ENCODE measurements at regions not wholly inside any gene's neighbourhood (a gene's known extent, or its start where the extent isn't known, plus 50 kb on each side); places are given as distances from the start of the nearest gene placed in this dataset.

DNA sequence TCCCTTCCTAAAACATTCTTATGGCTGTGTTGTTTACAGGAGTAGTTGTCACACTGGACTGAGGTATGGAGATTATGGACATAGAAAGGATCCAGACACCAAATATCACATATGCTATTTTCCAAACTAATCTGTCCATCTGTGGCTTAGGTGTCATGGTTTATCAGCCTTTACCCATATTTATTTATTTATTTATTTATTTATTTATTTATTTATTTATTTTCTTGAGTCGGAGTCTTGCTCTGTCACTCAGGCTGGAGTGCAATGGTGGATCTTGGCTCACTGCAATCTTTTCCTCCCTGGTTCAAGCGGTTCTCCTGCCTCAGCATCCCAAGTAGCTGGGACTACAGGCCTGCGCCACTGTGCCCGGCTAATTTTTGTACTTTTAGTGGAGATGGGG is 1103.1 kb downstream of the MAT2B start:
- no peak for DNase-seq (ENCODE audit: low read depth in 4 of 4, low spot score in 3 of 4)

DNA sequence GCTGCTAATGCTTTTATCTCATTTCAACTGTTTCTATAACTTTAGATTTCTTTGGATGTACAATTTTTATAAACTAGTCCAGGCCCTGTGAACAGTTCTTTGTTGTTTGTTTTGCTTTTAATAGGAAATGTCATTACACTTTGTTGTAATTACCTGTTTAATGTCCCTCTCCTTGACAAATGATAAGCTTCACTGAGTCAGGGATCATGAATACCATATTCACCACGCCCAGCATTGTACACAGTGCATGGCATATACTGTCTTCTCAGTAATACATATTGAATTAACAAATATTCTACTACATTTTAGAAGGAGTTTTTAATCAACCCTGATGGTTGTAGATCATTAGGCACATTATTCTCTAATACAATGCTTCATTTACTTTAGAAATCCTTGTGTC is 1105.0 kb downstream of the MAT2B start:
- no peak for DNase-seq (ENCODE audit: low read depth in 4 of 4, low spot score in 3 of 4)

DNA sequence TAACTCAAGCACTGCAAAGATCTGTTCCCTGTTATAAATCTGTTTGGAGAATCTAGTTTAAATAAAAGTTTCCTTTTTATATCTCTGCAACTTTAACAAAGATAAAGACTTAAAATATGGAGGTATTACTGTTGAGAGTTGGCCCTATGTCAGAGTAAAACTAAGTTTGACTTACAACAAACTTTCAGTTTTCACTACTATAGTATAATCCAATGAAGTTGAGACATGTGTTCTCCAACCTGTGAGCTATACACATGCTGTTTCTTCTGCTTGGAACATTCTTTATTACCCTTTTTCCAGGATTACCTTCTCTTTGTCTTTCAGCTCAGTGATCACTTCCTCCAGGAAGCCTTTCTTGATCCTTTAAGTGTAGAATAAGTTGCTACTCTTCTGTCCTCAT is 1109.3 kb downstream of the MAT2B start:
- DNase-seq (ENCODE audit: low read depth in 4 of 4, low spot score in 3 of 4) = no peak

DNA sequence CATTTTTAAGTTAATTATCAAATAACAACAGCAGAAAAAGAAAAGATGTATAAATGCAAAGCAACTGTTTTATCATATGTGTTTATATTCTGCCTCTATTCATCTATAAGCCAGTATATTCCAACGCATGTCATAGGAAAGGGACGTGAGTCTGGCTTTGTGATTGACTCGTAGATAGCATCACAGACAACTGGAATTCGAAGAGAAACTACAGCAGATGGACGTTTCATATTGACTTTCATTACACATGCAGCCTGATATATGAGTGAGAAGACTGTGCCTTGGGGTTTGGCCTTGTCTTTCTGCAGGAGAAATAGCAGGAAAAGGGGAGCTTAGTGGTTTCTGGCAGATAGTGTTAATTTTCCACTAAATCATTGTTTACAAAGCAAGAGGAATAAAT is 1111.9 kb downstream of the MAT2B start:
- no peak for DNase-seq (ENCODE audit: low read depth in 4 of 4, low spot score in 3 of 4)

DNA sequence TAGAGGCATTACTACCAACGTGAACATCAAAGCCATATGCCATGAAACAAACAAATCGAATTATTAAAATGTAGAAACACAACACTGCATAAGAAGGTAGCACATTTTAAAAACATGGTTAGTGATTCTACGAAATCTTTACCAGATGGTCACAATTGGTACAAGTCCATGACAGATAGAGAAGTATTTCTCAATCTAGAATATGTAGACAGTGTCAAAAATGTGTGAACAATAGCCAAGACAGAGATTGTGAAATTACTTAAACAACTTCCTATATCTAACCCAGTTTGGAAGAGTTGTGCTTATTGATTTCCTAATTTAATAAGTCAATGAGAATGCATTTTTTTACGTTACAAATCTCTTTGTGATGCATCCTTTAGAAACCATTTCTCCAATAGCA is 1121.6 kb downstream of the MAT2B start:
- DNase-seq (ENCODE audit: low read depth in 4 of 4, low spot score in 3 of 4) = no peak

DNA sequence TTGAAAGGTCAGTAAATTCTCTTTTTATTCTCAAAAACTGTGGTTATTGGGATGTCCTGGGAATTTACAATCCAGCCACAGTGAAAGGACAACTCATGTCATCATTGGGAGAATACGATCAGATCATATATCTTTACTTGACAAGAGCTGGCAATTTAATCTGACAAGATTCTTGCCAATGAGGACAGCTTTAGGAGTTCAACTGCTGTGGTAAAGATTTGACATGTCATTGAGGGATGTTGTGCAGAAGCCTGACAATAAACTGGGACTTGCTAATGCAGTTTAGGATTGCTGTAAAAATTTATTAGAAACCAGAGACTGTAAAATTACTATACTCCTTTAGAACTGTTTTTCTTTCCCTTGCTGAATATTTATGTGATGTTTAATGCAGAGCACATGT is 1131.0 kb downstream of the MAT2B start:
- DNase-seq (ENCODE audit: low read depth in 4 of 4, low spot score in 3 of 4) = no peak

DNA sequence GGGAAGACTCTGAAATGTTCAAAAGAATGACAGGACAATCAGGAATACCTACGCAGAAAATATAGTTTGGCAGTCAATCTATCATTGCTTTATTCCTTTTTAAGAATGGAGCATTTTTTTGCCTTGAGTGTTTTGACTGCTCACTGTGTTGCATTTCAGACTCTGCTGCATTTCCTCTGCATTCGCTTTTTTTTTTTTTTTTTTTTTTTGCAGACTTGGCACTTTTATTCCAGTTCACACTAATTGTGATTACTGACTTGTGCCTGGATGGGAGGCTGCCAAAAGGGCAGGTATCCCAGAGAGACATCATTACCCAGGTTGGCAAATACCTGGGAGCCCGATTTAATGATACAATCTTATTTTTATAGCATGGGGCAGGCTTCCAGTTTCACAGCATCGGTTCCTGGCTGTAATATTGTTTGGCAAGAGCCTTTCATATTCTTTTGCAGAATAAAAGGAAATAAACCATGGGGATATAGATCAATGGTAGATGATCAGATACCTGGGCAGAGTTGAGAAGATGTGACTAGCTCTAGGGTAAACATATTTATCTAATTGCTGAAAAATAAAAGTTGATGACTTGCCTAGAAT is 1132.6 kb downstream of the MAT2B start:
- no peak for DNase-seq (ENCODE audit: low read depth in 4 of 4, low spot score in 3 of 4)

DNA sequence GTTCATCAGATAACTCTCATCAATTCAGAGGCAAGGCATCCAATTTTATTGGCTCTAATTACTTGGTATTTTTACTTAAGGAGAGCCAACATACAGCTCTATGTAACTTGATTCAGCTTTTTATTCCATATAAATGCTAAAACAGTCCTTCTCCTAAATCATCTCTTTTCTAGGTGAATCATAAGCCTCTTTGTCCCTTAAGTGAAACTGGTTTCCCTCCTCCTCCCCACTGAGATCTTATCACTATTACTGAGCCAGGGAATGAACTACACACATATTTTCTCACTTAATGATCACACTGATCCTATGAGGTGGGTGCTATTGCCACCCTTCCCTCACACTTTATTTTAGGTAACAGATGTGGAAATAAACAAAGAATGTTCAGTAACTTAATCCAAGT is 1143.8 kb downstream of the MAT2B start:
- DNase-seq (ENCODE audit: low read depth in 4 of 4, low spot score in 3 of 4) = no peak

DNA sequence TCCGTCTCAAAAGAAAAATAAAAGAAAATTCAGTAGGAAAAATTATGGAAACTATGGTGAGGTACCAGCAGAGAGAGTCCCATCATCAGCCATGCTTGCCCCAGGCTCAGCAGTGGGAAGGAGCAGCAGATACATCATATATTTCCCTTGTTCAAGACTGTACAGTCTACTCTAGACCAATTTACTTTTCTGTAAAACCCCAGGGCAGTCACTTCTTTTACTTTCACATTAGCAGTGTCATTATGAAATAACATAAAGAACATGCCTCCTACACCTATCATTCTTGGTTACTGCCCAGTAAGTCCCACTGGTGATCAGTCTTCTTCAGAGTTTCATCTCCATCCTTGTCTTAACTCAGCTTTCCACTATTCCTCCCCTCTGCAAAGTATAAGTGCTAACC is 1145.0 kb downstream of the MAT2B start:
- no peak for DNase-seq (ENCODE audit: low read depth in 4 of 4, low spot score in 3 of 4)

DNA sequence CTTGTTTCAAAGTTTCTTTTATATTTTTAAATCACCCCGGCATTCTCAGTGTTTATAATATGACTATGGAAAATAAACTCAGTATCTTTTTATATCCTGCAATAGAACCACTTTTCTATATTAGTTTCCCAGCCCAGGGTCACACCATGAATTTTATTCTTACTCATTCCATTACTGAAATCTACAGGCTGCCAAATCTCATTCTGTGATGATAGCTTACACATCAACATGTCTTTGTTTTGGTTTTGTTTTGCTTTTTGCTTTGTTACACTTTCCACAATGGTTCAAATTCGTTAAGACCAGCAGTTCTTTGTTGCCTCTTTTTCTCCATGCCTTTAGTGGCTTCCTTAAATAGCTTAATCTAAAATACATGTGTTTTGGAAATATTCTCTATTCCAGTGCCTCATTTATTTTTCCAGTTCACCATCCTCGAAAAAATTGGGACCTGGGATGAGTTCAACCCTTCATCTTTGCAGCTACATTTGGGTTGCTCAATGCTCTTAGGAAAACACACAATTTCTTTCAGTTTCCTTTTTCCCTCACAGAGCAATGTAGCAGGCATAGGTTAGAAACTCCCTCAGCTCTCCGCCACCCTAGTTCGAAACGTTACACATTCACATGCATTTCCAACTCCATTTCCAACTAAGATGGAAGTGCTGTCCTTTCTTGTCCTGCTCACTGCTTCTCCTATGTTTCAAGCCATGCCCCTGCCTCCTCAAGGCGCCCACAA is 1146.3 kb downstream of the MAT2B start:
- no peak for DNase-seq (ENCODE audit: low read depth in 4 of 4, low spot score in 3 of 4)

DNA sequence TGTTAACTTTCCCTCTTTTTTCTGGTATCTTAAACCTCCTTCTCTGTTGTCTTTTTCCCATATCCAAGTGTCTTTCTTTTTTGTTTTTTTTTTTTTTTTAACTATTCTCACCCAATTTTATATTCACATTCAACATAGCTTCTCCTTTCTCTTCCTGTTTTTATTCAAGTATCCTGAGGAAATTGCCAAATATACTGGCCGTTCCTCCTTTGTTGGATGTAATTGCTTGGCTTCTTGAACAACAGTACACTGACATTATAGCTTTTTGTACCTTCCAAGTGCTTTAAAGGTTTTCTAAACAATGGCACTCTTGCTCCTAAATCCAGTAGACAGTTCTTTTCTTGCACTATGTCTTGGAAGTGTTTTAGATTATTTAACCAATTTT is 1146.8 kb downstream of the MAT2B start:
- no peak for DNase-seq (ENCODE audit: low read depth in 4 of 4, low spot score in 3 of 4)

DNA sequence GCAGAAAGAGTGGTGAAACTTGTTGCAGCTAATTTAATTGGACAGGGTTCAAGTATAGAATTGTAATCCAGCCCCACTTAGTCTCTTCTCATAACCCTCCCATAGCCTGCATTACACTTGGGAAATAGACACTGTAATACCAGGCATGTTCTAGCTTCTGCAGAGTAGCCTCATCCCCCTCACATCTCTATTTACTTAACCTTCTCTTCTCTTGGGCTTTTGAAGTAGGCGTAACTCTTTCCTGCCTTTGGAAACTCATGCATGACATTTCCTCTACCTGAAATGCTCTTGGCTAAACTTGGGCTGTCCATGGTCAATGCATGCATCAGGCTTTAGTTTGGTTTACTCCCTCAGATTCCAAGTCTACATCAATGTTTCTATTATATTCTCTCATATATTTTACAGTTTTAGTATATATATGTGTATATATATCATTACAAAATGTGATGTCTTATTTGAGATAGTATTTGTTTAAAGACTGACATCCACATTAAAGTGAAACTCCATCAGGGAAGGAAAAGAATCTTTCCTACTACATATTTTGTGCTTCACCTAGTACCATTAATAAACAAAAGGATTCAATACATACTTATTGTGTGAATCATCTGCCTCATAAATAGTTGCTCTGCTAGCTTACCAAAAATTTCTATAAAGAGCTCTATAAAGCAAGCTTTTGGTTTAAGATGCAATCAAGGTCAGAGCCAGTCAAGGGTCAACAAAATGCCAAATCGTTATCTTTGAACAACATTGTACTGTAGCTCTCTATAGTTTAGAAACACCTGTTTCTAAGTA is 1158.0 kb downstream of the MAT2B start:
- DNase-seq (ENCODE audit: low read depth in 4 of 4, low spot score in 3 of 4) = peak in 1 of 4 donors; percentile 4

DNA sequence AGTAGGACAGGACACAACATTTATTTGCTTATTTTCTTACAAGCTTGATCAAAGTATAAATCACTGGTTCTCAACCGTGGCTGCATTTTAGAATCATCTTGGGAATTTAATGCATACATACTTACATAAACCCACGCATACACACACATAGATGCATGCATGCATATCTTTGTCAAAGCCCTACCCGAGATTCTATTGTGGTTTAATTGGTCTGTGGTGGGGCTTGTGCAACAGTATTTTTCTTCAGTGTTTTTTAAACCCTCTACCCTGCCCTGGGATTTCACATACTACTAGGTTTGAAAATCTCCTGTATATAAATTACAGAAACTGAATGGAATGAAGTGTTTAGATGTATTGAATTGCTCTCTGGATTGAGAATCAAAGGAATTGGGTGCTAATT is 1166.2 kb downstream of the MAT2B start:
- DNase-seq (ENCODE audit: low read depth in 4 of 4, low spot score in 3 of 4) = no peak

DNA sequence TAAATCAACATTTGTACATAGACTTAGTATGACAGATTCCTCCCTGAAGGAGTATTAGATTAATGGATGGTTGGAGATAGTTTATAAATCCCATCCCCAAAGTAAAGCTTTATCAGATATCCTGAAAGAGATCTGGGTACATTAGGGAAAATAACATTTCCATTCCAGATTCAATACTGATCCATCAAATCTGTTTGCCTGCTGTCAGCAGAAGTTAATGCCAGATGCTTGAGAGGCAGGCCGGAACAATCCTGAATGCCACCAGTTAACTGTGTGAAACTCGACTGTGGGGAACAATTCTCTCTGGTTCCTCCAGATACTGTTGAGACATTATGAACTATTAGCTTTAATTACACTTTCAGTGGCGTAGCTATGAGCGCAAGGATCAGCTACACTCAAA is 1166.8 kb downstream of the MAT2B start:
- no peak for DNase-seq (ENCODE audit: low read depth in 4 of 4, low spot score in 3 of 4)

DNA sequence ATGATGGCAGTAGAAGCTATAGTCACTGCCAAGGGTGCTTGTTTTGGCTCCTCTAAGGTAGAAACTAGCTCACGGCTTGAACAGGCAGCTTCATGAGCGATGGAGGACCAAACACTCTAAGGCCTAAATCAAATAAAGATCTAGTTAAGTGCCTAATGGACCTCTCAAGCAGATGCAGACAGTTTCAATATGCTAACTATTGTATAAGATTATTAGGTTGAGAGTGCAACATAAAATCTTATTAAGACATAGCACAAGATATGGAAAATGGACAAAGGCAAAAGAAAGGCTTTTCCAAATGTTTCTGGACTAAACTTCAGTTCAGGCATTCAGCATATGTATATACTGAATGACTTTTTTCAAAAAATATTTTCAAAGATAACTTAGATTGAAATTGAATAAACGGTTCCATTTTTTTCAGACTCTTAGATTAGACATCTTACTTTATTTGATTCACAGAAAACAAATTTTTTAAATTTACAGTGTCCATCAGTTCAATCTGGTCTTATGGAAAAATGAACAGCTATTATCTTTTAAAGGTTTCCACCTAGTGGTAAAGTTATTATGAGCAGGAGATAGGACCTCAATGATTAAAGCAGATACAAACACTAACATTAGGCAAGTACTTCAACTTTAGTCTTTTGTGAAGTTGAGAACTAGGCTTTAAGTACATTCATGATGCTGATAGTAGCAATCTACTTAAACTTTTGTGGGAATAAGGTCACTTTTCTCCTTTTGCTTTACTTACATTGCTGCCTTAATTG is 1167.7 kb downstream of the MAT2B start:
- DNase-seq (ENCODE audit: low read depth in 4 of 4, low spot score in 3 of 4) = no peak

DNA sequence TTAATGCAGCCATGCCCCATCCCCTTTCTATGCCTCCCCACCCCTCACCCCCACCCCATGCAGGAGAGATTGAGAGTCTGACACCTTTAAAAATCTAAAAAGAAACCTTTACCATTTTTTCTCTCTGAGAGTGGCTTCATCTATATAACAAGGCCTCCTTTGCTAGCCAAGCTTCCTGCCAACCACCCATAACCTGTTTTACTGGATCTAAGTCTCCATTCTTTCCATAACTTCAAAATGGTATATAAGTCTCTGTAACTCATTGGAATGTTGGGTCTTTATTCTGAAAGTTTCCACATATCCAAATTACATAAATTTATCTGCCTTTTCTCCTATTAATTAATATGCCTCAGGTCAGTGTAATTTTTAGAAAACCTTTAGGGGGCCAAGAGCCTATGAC is 1174.0 kb downstream of the MAT2B start:
- no peak for DNase-seq (ENCODE audit: low read depth in 4 of 4, low spot score in 3 of 4)

DNA sequence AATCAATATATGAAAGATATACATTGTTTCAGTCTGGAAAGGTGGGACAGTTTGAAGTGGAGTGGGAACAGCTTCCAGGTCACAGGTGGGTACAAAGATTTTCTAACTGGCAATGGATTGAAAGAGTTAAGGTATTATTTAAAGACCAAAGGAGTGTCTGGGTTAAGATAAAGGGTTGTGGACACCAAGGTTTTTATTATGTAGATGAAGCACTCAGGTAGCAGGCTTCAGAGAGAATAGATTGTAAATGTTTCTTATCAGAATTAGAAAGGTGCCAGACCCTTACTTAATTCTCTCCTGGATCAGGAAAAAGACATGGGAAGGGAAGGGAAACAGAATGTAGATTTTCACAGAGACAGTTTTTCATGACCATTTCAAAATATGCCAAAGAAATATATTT is 1174.8 kb downstream of the MAT2B start:
- DNase-seq (ENCODE audit: low read depth in 4 of 4, low spot score in 3 of 4) = no peak

DNA sequence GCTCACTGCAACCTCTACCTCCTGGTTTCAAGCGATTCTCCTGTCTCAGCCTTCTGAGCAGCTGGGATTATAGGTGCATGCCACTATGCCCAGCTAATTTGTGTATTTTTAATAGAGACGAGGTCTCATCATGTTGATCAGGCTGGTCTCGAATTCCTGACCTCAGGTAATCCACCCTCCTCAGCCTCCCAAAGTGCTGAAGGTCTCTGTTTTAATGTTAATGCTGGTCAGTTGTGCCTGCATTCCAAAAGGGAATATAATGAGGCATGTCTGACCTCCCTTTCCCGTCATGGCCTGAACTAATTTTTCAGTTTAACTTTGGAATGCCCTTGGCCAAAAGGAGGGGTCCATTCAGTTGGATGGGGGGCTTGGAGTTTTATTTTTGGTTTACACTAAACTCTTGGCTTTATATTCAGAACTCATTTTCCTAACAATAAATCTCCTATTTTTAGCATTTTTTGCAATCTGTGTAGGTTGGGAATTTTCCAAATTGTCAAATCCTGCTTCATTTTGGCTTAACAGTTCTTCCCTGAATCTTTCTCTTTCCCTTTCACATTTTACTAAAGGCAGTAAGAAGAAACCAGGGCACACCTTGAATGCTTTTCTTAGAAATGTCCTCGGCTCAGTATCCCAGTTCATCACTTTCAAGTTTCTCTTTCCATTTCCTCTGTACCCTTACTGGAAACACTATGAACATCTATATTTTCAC is 1175.5 kb downstream of the MAT2B start:
- no peak for DNase-seq (ENCODE audit: low read depth in 4 of 4, low spot score in 3 of 4)

DNA sequence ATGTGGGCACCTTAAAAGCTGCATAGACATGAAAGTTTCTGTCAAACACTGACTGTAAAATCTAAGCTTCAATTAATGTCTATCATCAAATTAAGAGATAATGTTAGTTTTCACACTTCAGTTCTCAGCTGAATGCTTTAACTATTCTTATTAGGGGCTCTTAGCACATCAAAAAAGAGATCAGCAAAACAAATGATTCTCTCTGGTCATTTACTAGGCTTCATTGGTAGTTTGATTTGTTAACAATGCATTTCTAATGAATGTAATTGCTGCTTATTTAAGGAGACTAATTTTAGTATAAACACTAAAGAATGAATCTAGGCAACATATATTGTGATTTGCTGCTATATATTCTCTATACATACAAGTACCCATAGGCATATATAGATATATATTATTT is 1182.0 kb downstream of the MAT2B start:
- DNase-seq (ENCODE audit: low read depth in 4 of 4, low spot score in 3 of 4) = no peak

DNA sequence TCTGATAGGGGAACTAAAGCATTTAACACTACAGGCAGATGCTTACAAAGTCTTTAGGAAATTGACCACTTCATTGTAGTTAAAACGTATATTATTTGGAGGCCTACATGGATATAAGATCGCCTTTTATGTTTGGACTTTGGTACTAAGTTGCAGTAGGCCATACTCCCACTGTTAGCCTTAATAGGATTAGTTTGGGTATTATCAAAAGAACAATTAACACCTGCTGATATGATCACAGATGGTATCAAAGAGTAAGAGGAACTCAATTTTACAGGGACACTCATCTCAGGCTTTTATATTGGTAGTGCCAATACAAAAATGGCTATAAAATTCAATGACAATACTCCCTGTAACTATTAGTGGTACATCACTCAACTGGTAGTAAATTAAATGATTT is 1183.0 kb downstream of the MAT2B start:
- no peak for DNase-seq (ENCODE audit: low read depth in 4 of 4, low spot score in 3 of 4)

DNA sequence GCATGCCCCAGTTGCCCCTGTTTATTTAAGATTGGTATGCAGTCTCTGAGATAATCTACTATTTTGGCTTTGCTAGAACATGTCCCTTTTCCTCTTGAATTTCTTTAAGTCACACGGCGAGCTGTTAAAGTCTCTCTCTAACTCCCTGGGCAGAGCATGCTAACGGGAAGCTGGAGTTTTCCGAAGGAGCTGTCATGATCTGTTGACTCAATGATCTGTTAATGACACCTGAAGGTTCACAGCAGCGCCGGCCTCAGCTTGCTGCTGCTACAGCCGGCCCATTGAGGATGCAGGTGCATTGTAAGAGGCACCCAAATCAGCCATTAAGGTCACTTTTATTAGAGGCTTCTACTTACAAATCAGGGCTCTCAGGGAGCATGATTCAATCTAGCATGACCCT is 1203.4 kb downstream of the MAT2B start:
- DNase-seq (ENCODE audit: low read depth in 4 of 4, low spot score in 3 of 4) = no peak
